ENCODE measurements at regions not wholly inside any gene's neighbourhood (a gene's known extent, or its start where the extent isn't known, plus 50 kb on each side); places are given as distances from the start of the nearest gene placed in this dataset.
"Not testable (repeated sequence)": the region's sequence is repeated elsewhere in the genome, so short reads cannot be mapped to it uniquely, and the experiment has no call there.

DNA sequence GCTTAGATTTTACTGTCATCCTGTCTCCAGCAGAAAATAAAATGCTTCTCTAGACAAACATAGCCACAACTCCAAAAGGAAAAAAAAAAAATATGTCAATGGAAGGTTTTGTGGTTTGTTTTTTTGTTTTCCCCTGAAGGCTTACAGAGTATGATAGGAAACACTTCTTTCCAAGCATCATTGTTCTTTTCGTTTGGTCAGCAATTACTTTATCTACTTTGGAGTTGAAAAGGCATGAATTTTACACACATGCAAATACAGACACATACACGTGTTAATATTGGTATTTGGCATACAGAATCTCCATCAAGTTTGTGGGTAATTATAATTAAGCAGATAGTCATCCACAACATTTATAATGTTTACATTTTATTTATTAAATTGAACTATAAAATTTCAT lies 496.9 kb upstream of the MBL2 start:
- ATAC-seq = no peak
- intact Hi-C loops (cut with DNase I) = no loop called here
- DNase-seq (ENCODE audit: low spot score) = no peak

DNA sequence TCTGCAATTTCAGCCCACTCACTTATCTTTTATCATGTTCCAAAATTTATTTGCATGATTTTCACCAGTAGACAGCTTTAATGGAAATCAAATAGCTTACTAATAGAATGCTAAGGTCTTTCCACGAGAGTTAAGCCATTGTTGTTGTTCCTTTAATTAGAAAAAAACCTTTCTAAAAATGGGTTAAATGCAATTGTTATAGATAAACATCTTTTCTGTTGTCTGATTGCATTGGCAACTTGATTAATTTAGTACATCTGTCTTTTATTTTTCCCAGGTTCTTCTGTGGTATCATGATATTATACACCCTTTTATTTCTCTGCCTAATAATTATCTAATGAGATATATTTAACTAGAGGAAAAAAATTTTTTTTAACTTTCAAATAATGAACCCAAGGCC lies 487.6 kb upstream of the MBL2 start:
- no peak for ATAC-seq
- DNase-seq (ENCODE audit: low spot score) = no peak
- intact Hi-C loops (cut with DNase I) = no loop called here

DNA sequence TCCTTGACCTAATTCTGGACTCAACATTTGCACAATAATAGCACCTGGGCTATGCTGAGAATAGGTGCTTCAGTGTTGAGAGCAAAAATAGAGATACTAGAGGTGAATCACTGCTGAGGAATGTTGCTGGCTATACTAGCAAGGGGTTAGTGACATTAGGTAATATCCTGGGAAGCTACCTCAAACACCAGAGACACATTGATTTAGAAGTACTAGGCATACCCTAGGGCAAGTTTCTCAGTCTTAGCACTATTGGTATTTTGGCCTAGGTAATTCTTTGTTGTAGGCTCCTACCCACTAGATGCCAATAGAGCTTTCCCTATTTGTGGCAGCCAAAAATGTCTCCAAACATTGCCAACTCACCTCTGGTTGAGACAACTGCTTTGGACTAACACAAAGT lies 484.0 kb upstream of the MBL2 start:
- ATAC-seq (no peak), DNase-seq (ENCODE audit: low spot score) (no peak)
- intact Hi-C loops (cut with DNase I) = no loop called here

DNA sequence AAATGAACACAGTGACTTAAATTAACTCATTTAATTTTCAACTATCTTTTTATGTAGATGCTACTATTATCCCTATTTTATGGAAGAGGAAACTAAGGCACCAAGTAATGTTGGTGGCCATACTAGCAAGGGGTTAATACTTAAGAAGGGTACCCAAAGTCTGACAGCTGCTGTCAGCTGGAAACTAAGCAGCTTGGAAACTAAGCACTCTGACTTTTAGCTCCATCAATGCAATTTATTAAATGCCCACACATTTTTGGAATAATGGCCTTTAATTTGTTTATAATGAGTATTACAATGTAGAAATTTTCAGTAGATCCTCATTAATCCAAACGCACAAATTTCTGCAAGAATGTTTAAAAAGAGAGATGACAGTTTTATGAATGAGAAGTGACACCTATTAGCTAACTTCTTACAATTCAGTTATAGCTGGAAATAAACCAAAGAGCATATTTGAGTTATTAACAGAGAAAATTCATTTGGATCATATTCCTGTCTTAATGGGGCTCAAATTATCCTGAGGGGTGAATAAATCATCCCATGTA lies 483.1 kb upstream of the MBL2 start:
- no peak for ATAC-seq
- no peak for DNase-seq (ENCODE audit: low spot score)
- intact Hi-C loops (cut with DNase I) = no loop called here

DNA sequence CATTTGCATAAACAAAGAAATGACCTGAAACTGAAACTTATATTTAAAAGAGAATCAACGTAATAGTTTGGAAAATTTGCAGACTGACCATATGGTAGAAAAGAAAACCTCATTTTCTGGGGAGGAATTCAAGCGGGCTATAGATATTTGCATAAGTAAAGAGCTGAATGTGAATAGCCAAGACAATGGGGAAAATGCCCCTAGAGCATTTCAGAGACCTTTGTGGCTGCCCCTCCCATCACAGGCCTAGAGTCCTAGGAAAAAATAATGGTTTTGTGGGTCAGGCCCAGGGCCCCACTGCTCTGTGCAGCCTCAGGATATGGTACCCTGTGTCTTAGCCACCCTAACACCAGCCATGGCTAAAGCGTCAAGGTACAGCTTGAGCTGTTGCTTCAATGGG lies 480.6 kb upstream of the MBL2 start:
- ATAC-seq = no peak
- intact Hi-C loops (cut with DNase I) = no loop called here
- no peak for DNase-seq (ENCODE audit: low spot score)

DNA sequence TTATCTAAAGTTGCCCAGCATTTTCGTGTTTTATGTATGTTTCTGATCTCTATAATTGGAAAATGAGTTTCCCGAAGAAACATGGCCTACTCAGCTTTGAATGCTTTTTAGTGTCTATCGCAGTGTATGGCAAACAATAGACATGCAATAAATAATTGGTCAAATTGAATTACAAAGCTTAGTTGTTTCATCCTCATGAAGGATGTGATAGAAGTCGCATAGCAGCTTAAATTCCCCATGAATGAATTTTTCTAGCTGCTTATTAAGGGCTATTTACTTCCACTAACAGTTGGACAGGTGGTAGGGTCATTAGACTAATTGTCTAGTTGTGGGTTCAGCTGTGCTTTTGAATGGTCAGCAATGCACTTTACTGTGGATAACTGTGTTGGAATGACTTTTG lies 467.3 kb upstream of the MBL2 start:
- intact Hi-C loops (cut with DNase I) = no loop called here
- ATAC-seq (no peak), DNase-seq (ENCODE audit: low spot score) (no peak)

DNA sequence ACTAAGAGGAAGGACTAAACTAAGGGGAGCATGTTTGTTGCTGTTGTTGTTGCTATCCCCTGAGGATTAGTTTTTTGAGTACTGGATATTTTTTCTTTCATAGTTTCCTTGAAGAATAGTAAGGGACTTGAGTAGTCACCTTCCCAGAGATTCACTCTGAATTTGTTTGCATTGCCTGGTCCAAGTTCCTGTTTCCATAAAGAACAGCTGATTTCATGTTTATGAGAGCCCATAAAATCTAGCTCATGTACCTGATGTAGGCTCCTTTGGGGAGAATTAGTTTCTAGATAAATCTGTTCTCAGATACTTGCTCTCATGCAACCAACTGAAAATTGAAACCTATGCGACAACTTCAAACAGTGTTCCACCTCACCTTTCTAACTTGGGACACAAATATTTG lies 464.4 kb upstream of the MBL2 start:
- DNase-seq (ENCODE audit: low spot score) (no peak), ATAC-seq (no peak)
- intact Hi-C loops (cut with DNase I) = no loop called here

GRCh38 chr10:53233749-53234148 lies 461.2 kb upstream of the MBL2 start:
- DNase-seq (ENCODE audit: low spot score) = no peak
- intact Hi-C loops (cut with DNase I) = no loop called here
- no peak for ATAC-seq

GRCh38 chr10:53230651-53231050 lies 458.1 kb upstream of the MBL2 start:
- DNase-seq (ENCODE audit: low spot score) (no peak), ATAC-seq (no peak)
- intact Hi-C loops (cut with DNase I) = no loop called here

DNA sequence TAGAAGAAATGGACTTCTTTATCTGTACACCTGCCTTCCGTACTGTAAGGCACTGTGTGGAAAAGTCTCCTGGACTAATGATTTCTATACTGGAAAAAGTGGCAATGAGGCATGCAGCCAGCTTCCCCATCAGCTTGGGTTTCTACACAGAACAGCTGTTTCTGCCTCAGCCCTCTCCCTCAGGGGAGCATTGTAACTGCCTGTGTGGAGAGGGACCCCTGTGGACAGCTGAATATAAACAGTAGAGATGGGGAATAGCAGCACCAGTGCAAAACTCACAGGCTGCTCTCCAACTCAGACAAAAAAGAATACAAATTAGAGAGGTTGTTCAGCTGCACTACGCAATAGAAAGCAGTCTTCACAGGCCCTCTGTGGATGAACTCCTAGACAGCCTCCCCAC lies 451.3 kb upstream of the MBL2 start:
- no peak for ATAC-seq
- intact Hi-C loops (cut with DNase I) = no loop called here
- DNase-seq (ENCODE audit: low spot score) = no peak

GRCh38 chr10:53222806-53223205 lies 450.2 kb upstream of the MBL2 start:
- intact Hi-C loops (cut with DNase I) = no loop called here
- DNase-seq (ENCODE audit: low spot score) (no peak), ATAC-seq (no peak)

DNA sequence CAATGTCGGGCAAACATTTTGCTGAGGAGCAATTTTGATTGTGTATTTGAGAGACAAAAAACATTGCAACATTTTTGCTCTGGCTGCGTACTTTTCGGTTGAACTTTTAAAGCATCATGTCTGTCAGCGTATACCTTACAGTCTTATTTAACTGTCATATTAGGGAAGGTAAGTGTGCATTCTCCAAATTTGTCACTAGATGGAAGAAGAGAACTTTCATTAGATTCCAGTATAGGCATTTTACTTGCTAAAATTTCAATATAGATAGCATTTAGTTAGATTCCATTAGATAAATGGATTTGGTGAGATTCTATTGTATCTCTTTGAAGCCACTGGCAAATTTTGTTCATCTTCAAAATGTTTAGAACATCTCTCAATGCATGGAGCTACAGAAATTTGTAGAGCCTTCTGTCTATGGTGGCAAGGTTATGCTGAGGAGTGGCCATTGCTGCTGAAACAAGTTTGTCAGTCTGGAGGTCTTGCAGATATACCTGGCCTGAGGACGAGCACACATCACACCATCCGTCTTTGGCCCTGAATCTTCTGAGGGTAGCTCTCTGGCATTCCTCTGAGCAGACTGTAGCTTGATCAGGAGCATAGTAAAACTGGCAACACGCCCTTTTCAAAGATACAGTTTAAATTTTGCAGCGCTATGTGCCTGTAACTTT lies 437.5 kb upstream of the MBL2 start:
- no peak for DNase-seq (ENCODE audit: low spot score)
- intact Hi-C loops (cut with DNase I) = no loop called here
- ATAC-seq = no peak

GRCh38 chr10:53183733-53184132 lies 411.1 kb upstream of the MBL2 start:
- ATAC-seq (no peak), DNase-seq (ENCODE audit: low spot score) (no peak)
- intact Hi-C loops (cut with DNase I) = no loop called here

DNA sequence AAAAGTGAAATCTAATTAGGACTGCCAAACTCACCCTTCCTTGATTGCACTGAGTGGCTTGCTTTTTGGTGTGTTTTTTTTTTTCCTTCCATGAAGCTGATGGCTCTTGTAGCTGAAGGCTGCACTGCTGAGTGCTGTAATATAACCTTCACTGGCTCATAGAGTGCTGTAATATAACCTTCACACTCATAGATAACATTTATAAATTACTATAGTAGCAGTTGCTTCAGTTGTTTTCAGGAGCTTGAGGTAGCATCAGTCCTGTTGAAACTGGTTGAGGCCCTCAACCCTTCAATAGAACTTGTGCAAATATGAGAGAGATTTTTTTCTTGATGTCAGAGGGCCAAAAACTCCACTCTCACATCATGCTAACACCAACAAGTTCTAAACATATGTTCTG lies 404.9 kb upstream of the MBL2 start:
- ATAC-seq = no peak
- DNase-seq (ENCODE audit: low spot score) = no peak
- intact Hi-C loops (cut with DNase I) = no loop called here

- intact Hi-C loops (cut with DNase I) = no loop called here
- no peak for ATAC-seq
- DNase-seq (ENCODE audit: low spot score) = no peak
Observed at GRCh38 chr10:53166325-53166724, 393.7 kb upstream of the MBL2 start.

GRCh38 chr10:53162856-53163255 lies 390.3 kb upstream of the MBL2 start:
- DNase-seq (ENCODE audit: low spot score) (no peak), ATAC-seq (no peak)
- intact Hi-C loops (cut with DNase I) = no loop called here

- no peak for DNase-seq (ENCODE audit: low spot score)
- no peak for ATAC-seq
- intact Hi-C loops (cut with DNase I) = no loop called here
Observed at GRCh38 chr10:53161231-53161630, 388.6 kb upstream of the MBL2 start.

GRCh38 chr10:53155674-53156073 lies 383.1 kb upstream of the MBL2 start:
- ATAC-seq; DNase-seq (ENCODE audit: low spot score); intact Hi-C loops (cut with DNase I): not testable (repeated sequence)

GRCh38 chr10:53153831-53154230 lies 381.2 kb upstream of the MBL2 start:
- ATAC-seq (no peak), DNase-seq (ENCODE audit: low spot score) (no peak)
- intact Hi-C loops (cut with DNase I) = no loop called here

- intact Hi-C loops (cut with DNase I) = no loop called here
- no peak for DNase-seq (ENCODE audit: low spot score)
- ATAC-seq = no peak
Observed at GRCh38 chr10:53140506-53140905, 367.9 kb upstream of the MBL2 start.

DNA sequence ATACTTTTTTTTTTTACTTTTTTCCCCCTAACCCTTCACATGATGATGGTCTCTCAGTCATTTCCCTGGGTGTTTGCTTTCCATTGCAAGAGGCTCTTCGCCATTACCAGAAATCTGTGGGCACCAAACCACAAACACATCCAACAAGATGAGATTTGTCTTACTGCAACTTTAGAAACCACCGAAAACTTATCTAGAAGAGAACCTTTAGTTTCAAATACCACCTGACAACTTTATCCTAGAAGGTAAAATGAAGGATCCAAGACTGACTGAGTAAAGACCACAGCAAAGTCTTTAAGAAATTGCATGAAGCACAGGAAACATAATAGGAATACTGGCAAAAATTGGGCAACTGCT lies 363.3 kb upstream of the MBL2 start:
- intact Hi-C loops (cut with DNase I) = no loop called here
- DNase-seq (ENCODE audit: low spot score) (no peak), ATAC-seq (no peak)

Measured in sciatic nerve (tissue), 2 donors.